GM23248 (cell line): ENCODE measurements at regions not wholly inside any gene's neighbourhood (a gene's known extent, or its start where the extent isn't known, plus 50 kb on each side); places are given as distances from the start of the nearest gene placed in this dataset.
A peak's percentile ranks its signal among the peaks of the same experiment; 100 is the strongest.

Experiments used
- DNase-seq: peaks from one replicate; pipeline ENCODE4 v3.0.0-alpha.2; 2015
- H2AFZ ChIP-seq: fragments of 200-600 bp; sonication (generic); 2 replicates; pipeline ENCODE4 v1.6.1; 2016; ENCODE audit warnings: antibody characterized with exemption
- H3F3A ChIP-seq: fragments of 200-600 bp; sonication (generic); 2 replicates; pipeline ENCODE4 v1.6.1; 2016; ENCODE audit warnings: mild to moderate bottlenecking, antibody characterized with exemption, mixed run types; ENCODE audit not compliant: insufficient read depth
- H3K27ac ChIP-seq: fragments of 200-600 bp; sonication (generic); 2 replicates; pipeline ENCODE4 v1.5.1; 2016; ENCODE audit warnings: mild to moderate bottlenecking
- H3K27me3 ChIP-seq: fragments of 200-600 bp; sonication (generic); replicated peaks from 2 replicates; pipeline ENCODE4 v1.6.1; 2016; ENCODE audit warnings: mild to moderate bottlenecking; ENCODE audit not compliant: insufficient read depth
- H3K36me3 ChIP-seq: fragments of 200-600 bp; sonication (generic); 2 replicates; pipeline ENCODE4 v1.6.1; 2016; ENCODE audit warnings: low read depth, mild to moderate bottlenecking
- H3K4me1 ChIP-seq: fragments of 200-600 bp; sonication (generic); 2 replicates; pipeline ENCODE4 v1.6.1; 2016; ENCODE audit warnings: mild to moderate bottlenecking; ENCODE audit not compliant: insufficient read depth
- H3K4me2 ChIP-seq: fragments of 200-600 bp; sonication (generic); one replicate; pipeline ENCODE4 v1.6.1; 2016; ENCODE audit warnings: mild to moderate bottlenecking; ENCODE audit not compliant: unreplicated experiment
- H3K4me3 ChIP-seq: fragments of 200-600 bp; sonication (generic); 2 replicates; pipeline ENCODE4 v1.5.1; 2016; ENCODE audit warnings: mild to moderate bottlenecking
- H3K79me2 ChIP-seq: fragments of 200-600 bp; sonication (generic); 2 replicates; pipeline ENCODE4 v1.6.1; 2016; ENCODE audit warnings: mild to moderate bottlenecking; ENCODE audit not compliant: insufficient read depth
- H3K9ac ChIP-seq: fragments of 200-600 bp; sonication (generic); 2 replicates; pipeline ENCODE4 v1.6.1; 2016; ENCODE audit warnings: mild to moderate bottlenecking
- H3K9me2 ChIP-seq: fragments of 200-600 bp; sonication (generic); 2 replicates; pipeline ENCODE4 v1.6.1; 2016; ENCODE audit warnings: mixed run types, mild to moderate bottlenecking, moderate library complexity; ENCODE audit not compliant: insufficient read depth
- H3K9me3 ChIP-seq: fragments of 200-600 bp; sonication (generic); one replicate; pipeline ENCODE4 v1.6.1; 2017; ENCODE audit warnings: low read depth
- H4K20me1 ChIP-seq: fragments of 200-600 bp; sonication (generic); 2 replicates; pipeline ENCODE4 v1.6.0; 2016; ENCODE audit not compliant: insufficient read depth
- EZH2 ChIP-seq: fragments of 200-600 bp; sonication (generic); IDR thresholded peaks from 2 replicates; pipeline ENCODE4 v1.6.1; 2018; ENCODE audit warnings: antibody characterized with exemption, mild to moderate bottlenecking; ENCODE audit not compliant: insufficient read depth, poor library complexity, severe bottlenecking
- EZH2phosphoT487 ChIP-seq: fragments of 200-600 bp; sonication (generic); IDR thresholded peaks from 2 replicates; pipeline ENCODE4 v1.6.1; 2018; ENCODE audit warnings: antibody characterized with exemption, moderate library complexity, mild to moderate bottlenecking, low read depth; ENCODE audit not compliant: insufficient read depth
- WGBS, 2 experiments: methylation state at CpG; one replicate each; pipeline ENCODE4 v1.1.6; 2015 to 2017; ENCODE audit warnings: low lambda C conversion rate in 2 of 2, low coverage in 1 of 2; ENCODE audit errors: missing lambda C conversion rate in 2 of 2; 5-methylcytosine and 5-hydroxymethylcytosine counted together
- in situ Hi-C: fragments of 300-500 bp; cut with MboI; formaldehyde crosslinking; loops from 2 replicates; pipeline ENCODE4 v1.15.0; 2020

DNA sequence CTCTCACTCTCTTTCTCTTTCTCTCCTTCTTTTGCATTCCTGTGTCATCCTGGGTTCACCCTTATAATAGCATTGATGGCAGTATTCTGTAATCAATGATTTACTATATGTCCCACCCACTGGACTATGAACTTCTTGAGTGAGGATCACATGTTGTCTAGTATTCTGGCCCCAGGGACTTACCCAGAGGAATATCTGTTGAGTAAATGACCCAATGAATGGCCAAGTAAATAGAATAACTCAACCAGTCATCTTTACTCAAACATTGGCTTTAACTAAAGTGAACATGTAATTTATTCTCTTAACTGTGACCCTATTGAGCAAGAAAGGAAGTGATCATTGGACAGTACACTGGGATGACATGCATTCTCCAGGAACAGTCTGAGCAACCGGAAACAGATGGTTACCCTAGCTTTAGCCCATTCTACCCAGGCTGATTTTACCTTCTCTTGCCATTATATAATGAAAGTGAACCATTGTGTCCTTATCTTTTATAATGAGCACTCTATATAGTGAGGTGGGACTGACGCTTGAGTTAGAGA is 94.5 kb upstream of the SOX14 start:
- Histone ChIP-seq H3K9me3 (no peaks in the 10 kb centered on the region), H3K27ac (no peak overlapping the region), H3K9ac (no peak overlapping the region), H3K79me2 (no peaks in the 10 kb centered on the region), H2AFZ (no peak overlapping the region), H3F3A (no peaks in the 10 kb centered on the region), H3K9me2 (no peaks in the 10 kb centered on the region), H3K4me2 (no peak overlapping the region), H3K4me1 (no peaks in the 10 kb centered on the region), H3K36me3 (no peaks in the 10 kb centered on the region), H3K4me3 (no peak overlapping the region), H3K27me3 (no peaks in the 10 kb centered on the region), H4K20me1 (no peaks in the 10 kb centered on the region)
- in situ Hi-C loops = no loop called here
- no peak for DNase-seq
- WGBS, 2 experiments = 13 to 18% methylated on average over 2 of the region's 2 CpGs
- TF ChIP-seq EZH2 (no peak), EZH2phosphoT487 (no peak)

- no peak for DNase-seq
- no peak overlapping the region for H3K27ac ChIP-seq
- H3K4me3 ChIP-seq = no peak overlapping the region
- no peaks in the 10 kb centered on the region for H4K20me1 ChIP-seq
- WGBS, 2 experiments = 13 to 14% methylated on average over 4 of the region's 4 CpGs
- TF ChIP-seq EZH2phosphoT487 (no peak), EZH2 (no peak)
- in situ Hi-C loops = no loop called here
- H3K9me3 ChIP-seq = no peaks in the 10 kb centered on the region
- no peak overlapping the region for H2AFZ ChIP-seq
- no peaks in the 10 kb centered on the region for H3K9me2 ChIP-seq
- no peaks in the 10 kb centered on the region for H3F3A ChIP-seq
- no peak overlapping the region for H3K4me2 ChIP-seq
- no peaks in the 10 kb centered on the region for H3K27me3 ChIP-seq
- no peaks in the 10 kb centered on the region for H3K4me1 ChIP-seq
- H3K79me2 ChIP-seq = no peaks in the 10 kb centered on the region
- no peaks in the 10 kb centered on the region for H3K36me3 ChIP-seq
- H3K9ac ChIP-seq = no peak overlapping the region
These were observed 76.8 kb upstream of the SOX14 start for GRCh38 chr3:137687181-137687879.

- no peaks in the 10 kb centered on the region for H3K27me3 ChIP-seq
- WGBS, 2 experiments = 2 to 3% methylated on average over 6 of the region's 6 CpGs
- H3F3A ChIP-seq = no peaks in the 10 kb centered on the region
These were observed 71.2 kb upstream of the SOX14 start for GRCh38 chr3:137692803-137693431.

DNA sequence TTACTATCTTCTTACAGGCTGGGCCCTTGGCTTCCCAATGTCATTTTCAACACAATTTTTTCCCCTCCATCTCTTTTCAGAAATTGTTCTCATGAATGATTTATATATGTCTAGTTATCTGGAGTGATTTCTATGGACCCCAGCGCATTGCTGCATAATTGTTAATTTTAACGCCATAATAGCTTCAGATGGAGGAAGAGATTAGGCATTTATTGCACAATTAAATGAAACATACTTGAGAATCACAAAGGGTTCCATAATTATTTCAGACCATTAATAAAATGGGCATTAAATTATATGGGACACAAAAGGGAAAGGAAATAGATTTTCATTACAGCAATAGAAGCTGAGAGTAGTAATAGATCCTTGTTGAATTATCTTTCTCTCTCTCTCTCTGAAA is 70.3 kb upstream of the SOX14 start:
- Histone ChIP-seq H3K4me3 (no peak overlapping the region), H3K9ac (no peak overlapping the region), H3F3A (no peaks in the 10 kb centered on the region), H3K4me2 (no peak overlapping the region), H3K79me2 (no peaks in the 10 kb centered on the region), H3K27ac (no peak overlapping the region), H3K9me2 (no peaks in the 10 kb centered on the region), H3K36me3 (no peaks in the 10 kb centered on the region), H2AFZ (no peak overlapping the region), H3K4me1 (no peaks in the 10 kb centered on the region), H4K20me1 (no peaks in the 10 kb centered on the region), H3K9me3 (no peaks in the 10 kb centered on the region), H3K27me3 (no peaks in the 10 kb centered on the region)
- in situ Hi-C loops = no loop called here
- 15 to 19% methylated on average over 2 of the region's 2 CpGs for WGBS, 2 experiments
- DNase-seq = no peak
- TF ChIP-seq EZH2phosphoT487 (no peak), EZH2 (no peak)

More at GRCh38 chr3:137692803-137693431, 71.2 kb upstream of the SOX14 start:
- DNase-seq = peak; percentile 15
- Histone ChIP-seq H3K4me1 (no peaks in the 10 kb centered on the region), H3K79me2 (no peaks in the 10 kb centered on the region), H4K20me1 (no peaks in the 10 kb centered on the region), H3K4me3 (no peak overlapping the region), H3K9me3 (no peaks in the 10 kb centered on the region), H3K27ac (no peak overlapping the region), H3K9me2 (no peaks in the 10 kb centered on the region), H3K36me3 (no peaks in the 10 kb centered on the region), H3K9ac (no peak overlapping the region), H2AFZ (no peak overlapping the region), H3K4me2 (no peak overlapping the region)
- TF ChIP-seq EZH2phosphoT487 (no peak), EZH2 (no peak)
- in situ Hi-C loops = no loop called here
